Neural cell (in vitro differentiated cells): ENCODE measurements at regions not wholly inside any gene's neighbourhood (a gene's known extent, or its start where the extent isn't known, plus 50 kb on each side); places are given as distances from the start of the nearest gene placed in this dataset.

ENCODE experiments used
- H2AFZ ChIP-seq: fragments of 200-600, 300-800 bp; sonication (generic), shearing (Covaris generic); 2 replicates; pipeline ENCODE4 v1.6.0; 2014; ENCODE audit warnings: low read depth, mild to moderate bottlenecking, antibody characterized with exemption, low read length, moderate library complexity
- H3F3A ChIP-seq: fragments of 200-600 bp; shearing (Covaris generic); 2 replicates; pipeline ENCODE4 v1.6.1; 2016; ENCODE audit warnings: mild to moderate bottlenecking, moderate library complexity, mixed read lengths, antibody characterized with exemption, low read length; ENCODE audit not compliant: insufficient read depth, poor library complexity, severe bottlenecking
- H3K27ac ChIP-seq: fragments of 200-600, 300-800 bp; sonication (generic), shearing (Covaris generic); 2 replicates; pipeline ENCODE4 v1.5.1; 2014; ENCODE audit warnings: mild to moderate bottlenecking, low read length, moderate library complexity
- H3K27me3 ChIP-seq: fragments of 300-800, 200-600 bp; sonication (generic), shearing (Covaris generic); 2 replicates; pipeline ENCODE4 v1.6.0; 2014; ENCODE audit warnings: mild to moderate bottlenecking, low read depth, low read length, moderate library complexity; ENCODE audit not compliant: insufficient read depth
- H3K36me3 ChIP-seq: fragments of 300-800, 200-600 bp; sonication (generic), shearing (Covaris generic); 2 replicates; pipeline ENCODE4 v1.5.1; 2014; ENCODE audit warnings: mild to moderate bottlenecking, antibody characterized with exemption, low read length, moderate library complexity; ENCODE audit not compliant: insufficient read depth
- H3K4me2 ChIP-seq: fragments of 300-800, 200-600 bp; sonication (generic), shearing (Covaris generic); 2 replicates; pipeline ENCODE4 v1.6.0; 2014; ENCODE audit warnings: mild to moderate bottlenecking, low read length
- H3K4me3 ChIP-seq: fragments of 300-800, 200-600 bp; sonication (generic), shearing (Covaris generic); 2 replicates; pipeline ENCODE4 v1.5.1; 2014; ENCODE audit warnings: mild to moderate bottlenecking, low read length, moderate library complexity
- H3K79me2 ChIP-seq: fragments of 200-600 bp; shearing (Covaris generic); replicated peaks from 2 replicates; pipeline ENCODE4 v1.6.0; 2014; ENCODE audit warnings: mild to moderate bottlenecking, low read length, moderate library complexity; ENCODE audit not compliant: insufficient read depth
- H3K9ac ChIP-seq: fragments of 300-800, 200-600 bp; sonication (generic), shearing (Covaris generic); 2 replicates; pipeline ENCODE4 v1.6.1; 2016; ENCODE audit warnings: mild to moderate bottlenecking, low read length, mixed read lengths
- H3K9me2 ChIP-seq: fragments of 200-600 bp; shearing (Covaris generic); 2 replicates; pipeline ENCODE4 v1.6.1; 2016; ENCODE audit warnings: mild to moderate bottlenecking, low read length, mixed read lengths; ENCODE audit not compliant: insufficient read depth
- H3K9me3 ChIP-seq: fragments of 200-600, 300-800 bp; sonication (generic), shearing (Covaris generic); 2 replicates; pipeline ENCODE4 v1.6.1; 2016; ENCODE audit warnings: mild to moderate bottlenecking, mixed run types, low read length, moderate library complexity, mixed read lengths
- H4K20me1 ChIP-seq: fragments of 200-600 bp; shearing (Covaris generic); 2 replicates; pipeline ENCODE4 v1.6.1; 2016; ENCODE audit warnings: mild to moderate bottlenecking, mixed run types; ENCODE audit not compliant: insufficient read depth
- EZH2 ChIP-seq: fragments of 200-600, 300-800 bp; shearing (Covaris generic), sonication (generic); IDR thresholded peaks from 2 replicates; pipeline ENCODE4 v1.6.1; 2014; ENCODE audit warnings: antibody characterized with exemption, low read length, borderline replicate concordance, mild to moderate bottlenecking; ENCODE audit not compliant: insufficient read depth, poor library complexity, severe bottlenecking
- MXI1 ChIP-seq: fragments of 450-650 bp; conservative IDR thresholded peaks from 2 replicates; pipeline ENCODE4 v1.6.1; 2014; ENCODE audit warnings: antibody characterized with exemption, mild to moderate bottlenecking; ENCODE audit not compliant: poor library complexity, severe bottlenecking
- POLR2AphosphoS5 ChIP-seq: IDR thresholded peaks from 2 replicates; pipeline ENCODE4 v1.6.1; 2012
- RAD21 ChIP-seq: fragments of 450-650 bp; conservative IDR thresholded peaks from 2 replicates; pipeline ENCODE4 v1.6.1; 2014; ENCODE audit warnings: antibody characterized with exemption, mild to moderate bottlenecking, moderate library complexity
- SMC3 ChIP-seq: fragments of 450-650 bp; conservative IDR thresholded peaks from 2 replicates; pipeline ENCODE4 v1.6.1; 2014; ENCODE audit warnings: antibody characterized with exemption, mild to moderate bottlenecking, moderate library complexity; ENCODE audit not compliant: poor library complexity
- TF ChIP-seq, protein P1 (sequence below): IDR thresholded peaks from 2 replicates; pipeline ENCODE4 v1.6.1; 2012; ENCODE audit warnings: borderline replicate concordance
- TF ChIP-seq, protein P2 (sequence below): fragments of 450-650 bp; IDR thresholded peaks from 2 replicates; pipeline ENCODE4 v1.5.1; 2014; ENCODE audit warnings: antibody characterized with exemption, mild to moderate bottlenecking, moderate library complexity; ENCODE audit not compliant: poor library complexity, severe bottlenecking

DNA sequence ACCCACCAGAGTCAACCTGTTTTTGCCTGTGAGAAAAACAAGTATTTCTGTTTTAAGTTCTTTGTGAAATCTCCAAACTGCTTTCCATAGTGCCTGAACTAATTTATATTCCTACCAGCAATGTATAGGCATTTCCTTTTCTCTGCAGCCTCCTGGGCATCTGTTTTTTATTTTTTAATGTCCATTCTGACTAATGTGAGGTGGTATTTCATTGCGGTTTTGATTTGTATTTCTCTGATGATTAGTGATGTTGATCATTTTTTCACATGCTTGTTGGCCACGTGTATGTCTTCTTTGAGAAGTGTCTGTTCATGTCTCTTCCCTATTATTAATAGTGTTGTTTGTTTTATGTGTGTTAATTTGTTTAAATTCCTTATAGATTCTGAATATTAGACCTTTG, 820.5 kb downstream of the MCTP2 start:
- H3K79me2 ChIP-seq: no peaks in the 10 kb centered on the region
- no peak overlapping the region for H3K9ac ChIP-seq
- TF ChIP-seq POLR2AphosphoS5 (no peak), SMC3 (no peak), MXI1 (no peak)
- TF ChIP-seq, protein P1, sequence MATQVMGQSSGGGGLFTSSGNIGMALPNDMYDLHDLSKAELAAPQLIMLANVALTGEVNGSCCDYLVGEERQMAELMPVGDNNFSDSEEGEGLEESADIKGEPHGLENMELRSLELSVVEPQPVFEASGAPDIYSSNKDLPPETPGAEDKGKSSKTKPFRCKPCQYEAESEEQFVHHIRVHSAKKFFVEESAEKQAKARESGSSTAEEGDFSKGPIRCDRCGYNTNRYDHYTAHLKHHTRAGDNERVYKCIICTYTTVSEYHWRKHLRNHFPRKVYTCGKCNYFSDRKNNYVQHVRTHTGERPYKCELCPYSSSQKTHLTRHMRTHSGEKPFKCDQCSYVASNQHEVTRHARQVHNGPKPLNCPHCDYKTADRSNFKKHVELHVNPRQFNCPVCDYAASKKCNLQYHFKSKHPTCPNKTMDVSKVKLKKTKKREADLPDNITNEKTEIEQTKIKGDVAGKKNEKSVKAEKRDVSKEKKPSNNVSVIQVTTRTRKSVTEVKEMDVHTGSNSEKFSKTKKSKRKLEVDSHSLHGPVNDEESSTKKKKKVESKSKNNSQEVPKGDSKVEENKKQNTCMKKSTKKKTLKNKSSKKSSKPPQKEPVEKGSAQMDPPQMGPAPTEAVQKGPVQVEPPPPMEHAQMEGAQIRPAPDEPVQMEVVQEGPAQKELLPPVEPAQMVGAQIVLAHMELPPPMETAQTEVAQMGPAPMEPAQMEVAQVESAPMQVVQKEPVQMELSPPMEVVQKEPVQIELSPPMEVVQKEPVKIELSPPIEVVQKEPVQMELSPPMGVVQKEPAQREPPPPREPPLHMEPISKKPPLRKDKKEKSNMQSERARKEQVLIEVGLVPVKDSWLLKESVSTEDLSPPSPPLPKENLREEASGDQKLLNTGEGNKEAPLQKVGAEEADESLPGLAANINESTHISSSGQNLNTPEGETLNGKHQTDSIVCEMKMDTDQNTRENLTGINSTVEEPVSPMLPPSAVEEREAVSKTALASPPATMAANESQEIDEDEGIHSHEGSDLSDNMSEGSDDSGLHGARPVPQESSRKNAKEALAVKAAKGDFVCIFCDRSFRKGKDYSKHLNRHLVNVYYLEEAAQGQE: no peak
- H3K4me2 ChIP-seq: no peak overlapping the region
- H3K27ac ChIP-seq: no peak overlapping the region
- H3F3A ChIP-seq: no peaks in the 10 kb centered on the region
- H4K20me1 ChIP-seq: no peaks in the 10 kb centered on the region
- no peak overlapping the region for H2AFZ ChIP-seq
- no peak overlapping the region for H3K4me3 ChIP-seq
- no peaks in the 10 kb centered on the region for H3K9me2 ChIP-seq
- no peaks in the 10 kb centered on the region for H3K36me3 ChIP-seq
- H3K9me3 ChIP-seq: peaks cover 3% of the 10 kb centered on the region
- no peaks in the 10 kb centered on the region for H3K27me3 ChIP-seq

DNA sequence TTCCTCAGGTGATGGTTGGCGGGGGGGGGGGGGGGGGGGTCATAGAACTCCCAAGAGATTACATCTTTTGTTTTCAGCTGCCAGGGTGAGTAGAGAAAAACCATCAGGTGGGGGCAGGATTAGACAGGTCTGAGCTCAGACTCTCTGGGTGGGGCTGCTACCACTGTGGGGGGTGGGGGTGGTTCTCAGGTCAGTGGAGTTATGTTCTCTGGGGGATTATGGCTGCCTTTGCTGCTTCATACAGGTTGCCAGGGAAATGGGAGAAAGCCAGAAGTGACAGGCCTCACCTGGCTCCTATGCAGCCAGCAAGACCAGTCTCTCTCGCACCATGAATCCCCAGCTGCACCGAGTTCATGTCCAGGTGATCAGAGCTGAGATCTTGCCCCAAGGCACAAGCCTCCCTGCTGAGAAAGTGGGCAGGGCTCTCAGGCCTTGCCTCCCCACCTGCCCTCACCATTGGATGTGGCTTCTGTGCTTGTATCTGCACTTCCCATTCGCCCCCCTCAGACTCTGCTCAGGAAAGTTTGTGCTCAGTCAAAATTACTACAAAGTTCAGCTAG, 828.1 kb downstream of the MCTP2 start:
- H3K79me2 ChIP-seq: no peaks in the 10 kb centered on the region
- H3F3A ChIP-seq: no peaks in the 10 kb centered on the region
- H3K9me2 ChIP-seq: no peaks in the 10 kb centered on the region
- no peak overlapping the region for H3K4me2 ChIP-seq
- H3K9me3 ChIP-seq: no peaks in the 10 kb centered on the region
- H3K27me3 ChIP-seq: no peaks in the 10 kb centered on the region
- H3K9ac ChIP-seq: no peak overlapping the region
- H4K20me1 ChIP-seq: no peaks in the 10 kb centered on the region
- H3K36me3 ChIP-seq: no peaks in the 10 kb centered on the region
- TF ChIP-seq RAD21 (no peak), MXI1 (no peak), EZH2 (no peak), SMC3 (no peak), POLR2AphosphoS5 (no peak)
- TF ChIP-seq, protein P2, sequence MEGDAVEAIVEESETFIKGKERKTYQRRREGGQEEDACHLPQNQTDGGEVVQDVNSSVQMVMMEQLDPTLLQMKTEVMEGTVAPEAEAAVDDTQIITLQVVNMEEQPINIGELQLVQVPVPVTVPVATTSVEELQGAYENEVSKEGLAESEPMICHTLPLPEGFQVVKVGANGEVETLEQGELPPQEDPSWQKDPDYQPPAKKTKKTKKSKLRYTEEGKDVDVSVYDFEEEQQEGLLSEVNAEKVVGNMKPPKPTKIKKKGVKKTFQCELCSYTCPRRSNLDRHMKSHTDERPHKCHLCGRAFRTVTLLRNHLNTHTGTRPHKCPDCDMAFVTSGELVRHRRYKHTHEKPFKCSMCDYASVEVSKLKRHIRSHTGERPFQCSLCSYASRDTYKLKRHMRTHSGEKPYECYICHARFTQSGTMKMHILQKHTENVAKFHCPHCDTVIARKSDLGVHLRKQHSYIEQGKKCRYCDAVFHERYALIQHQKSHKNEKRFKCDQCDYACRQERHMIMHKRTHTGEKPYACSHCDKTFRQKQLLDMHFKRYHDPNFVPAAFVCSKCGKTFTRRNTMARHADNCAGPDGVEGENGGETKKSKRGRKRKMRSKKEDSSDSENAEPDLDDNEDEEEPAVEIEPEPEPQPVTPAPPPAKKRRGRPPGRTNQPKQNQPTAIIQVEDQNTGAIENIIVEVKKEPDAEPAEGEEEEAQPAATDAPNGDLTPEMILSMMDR: no peak
- TF ChIP-seq, protein P1: no peak
- H2AFZ ChIP-seq: no peak overlapping the region
- no peak overlapping the region for H3K27ac ChIP-seq
- H3K4me3 ChIP-seq: no peak overlapping the region
